ENCODE measurements at regions not wholly inside any gene's neighbourhood (a gene's known extent, or its start where the extent isn't known, plus 50 kb on each side); places are given as distances from the start of the nearest gene placed in this dataset.

DNA sequence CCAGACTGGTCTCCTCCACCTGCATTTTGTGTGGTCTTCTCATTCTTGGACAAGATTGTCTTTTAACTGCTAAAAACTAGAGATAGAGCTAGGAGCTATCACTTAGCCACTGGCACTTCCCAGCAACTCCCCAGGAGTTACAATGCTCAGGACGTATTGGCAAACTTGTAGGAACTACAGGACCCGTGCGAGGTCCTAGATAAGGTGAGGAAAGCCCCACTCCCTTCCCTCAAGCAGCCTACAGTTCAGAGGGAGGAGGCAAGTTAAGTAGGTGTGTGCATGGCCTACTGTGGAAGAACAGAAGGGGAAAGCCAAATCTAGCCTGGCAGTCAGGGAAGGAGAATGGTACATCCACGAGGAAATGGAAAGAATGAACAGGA is 504.7 kb upstream of the PROK2 start:
- Mint-ChIP-seq H3K9me3 (ENCODE audit: insufficient read depth) (no peaks in the 10 kb centered on the region), H3K4me3 (no peak overlapping the region), H3K36me3 (ENCODE audit: low read depth) (no peaks in the 10 kb centered on the region), H3K4me1 (ENCODE audit: low read depth) (peaks cover 11% of the 10 kb centered on the region), H3K27ac (no peak overlapping the region), H3K27me3 (ENCODE audit: low read depth) (peaks cover 8% of the 10 kb centered on the region)
- POLR2A ChIA-PET, result no interaction called here
- DNase-seq (no peak), ATAC-seq (no peak)
- CTCF ChIA-PET, result no interaction called here

DNA sequence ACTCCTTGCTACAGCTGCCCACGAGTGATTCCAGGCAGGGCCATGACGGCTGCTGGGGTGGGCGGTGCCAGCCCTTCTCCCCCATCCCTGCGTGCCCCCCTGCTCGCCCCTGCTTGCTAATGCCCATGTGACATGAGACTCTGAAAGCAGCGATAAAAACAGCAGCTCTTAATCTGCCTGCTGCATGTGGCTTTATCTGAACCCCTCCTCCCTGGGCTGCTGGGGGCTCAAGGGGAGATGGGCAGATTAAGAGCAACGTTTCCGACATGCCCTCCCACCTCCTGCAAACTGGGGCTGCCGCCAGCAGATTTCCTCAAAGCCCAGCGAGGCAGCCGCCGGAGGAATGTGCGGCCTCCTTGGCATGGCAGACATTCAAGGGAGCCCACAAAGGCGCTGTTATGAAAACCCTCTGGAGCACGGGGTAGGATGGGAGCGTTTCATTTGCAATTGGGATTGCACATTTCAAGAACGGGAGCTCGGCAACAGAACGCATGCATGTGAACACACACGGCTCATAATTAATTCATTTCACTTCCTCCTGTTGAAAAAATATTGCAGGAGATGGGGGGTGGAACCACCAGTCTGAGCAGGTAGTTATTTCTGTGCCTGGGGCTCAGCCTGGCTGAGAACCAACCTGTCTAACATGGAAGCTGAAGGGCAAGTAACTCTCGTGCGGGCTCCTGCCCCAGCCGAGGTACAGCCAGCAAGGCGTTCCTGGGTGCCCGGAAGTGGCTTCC is 504.2 kb upstream of the PROK2 start:
- no peak overlapping the region for H3K27ac Mint-ChIP-seq
- ChIA-PET CTCF (interaction anchor here (1.4 kb wide), 1 partner anchor 378 kb away, joined by 4 read pairs; no protein-coding TSS in a partner anchor), POLR2A (no interaction called here)
- peaks cover 8% of the 10 kb centered on the region for H3K27me3 Mint-ChIP-seq (ENCODE audit: low read depth)
- peak; percentile 62 for ATAC-seq
- H3K36me3 Mint-ChIP-seq (ENCODE audit: low read depth), result no peaks in the 10 kb centered on the region
- H3K9me3 Mint-ChIP-seq (ENCODE audit: insufficient read depth), result no peaks in the 10 kb centered on the region
- peaks cover 11% of the 10 kb centered on the region for H3K4me1 Mint-ChIP-seq (ENCODE audit: low read depth)
- H3K4me3 Mint-ChIP-seq, result peak overlapping the region; percentile 56
- no peak for DNase-seq

- Mint-ChIP-seq H3K4me1 (ENCODE audit: low read depth) (peaks cover 11% of the 10 kb centered on the region), H3K9me3 (ENCODE audit: insufficient read depth) (peaks cover 5% of the 10 kb centered on the region), H3K4me3 (no peak overlapping the region), H3K36me3 (ENCODE audit: low read depth) (no peaks in the 10 kb centered on the region), H3K27ac (no peak overlapping the region), H3K27me3 (ENCODE audit: low read depth) (peaks cover 8% of the 10 kb centered on the region)
- ATAC-seq (no peak), DNase-seq (no peak)
- ChIA-PET CTCF (interaction anchor here (1.4 kb wide), 1 partner anchor 379 kb away, joined by 4 read pairs; no protein-coding TSS in a partner anchor), POLR2A (no interaction called here)
These were observed 503.0 kb upstream of the PROK2 start for GRCh38 chr3:72287956-72288355.

DNA sequence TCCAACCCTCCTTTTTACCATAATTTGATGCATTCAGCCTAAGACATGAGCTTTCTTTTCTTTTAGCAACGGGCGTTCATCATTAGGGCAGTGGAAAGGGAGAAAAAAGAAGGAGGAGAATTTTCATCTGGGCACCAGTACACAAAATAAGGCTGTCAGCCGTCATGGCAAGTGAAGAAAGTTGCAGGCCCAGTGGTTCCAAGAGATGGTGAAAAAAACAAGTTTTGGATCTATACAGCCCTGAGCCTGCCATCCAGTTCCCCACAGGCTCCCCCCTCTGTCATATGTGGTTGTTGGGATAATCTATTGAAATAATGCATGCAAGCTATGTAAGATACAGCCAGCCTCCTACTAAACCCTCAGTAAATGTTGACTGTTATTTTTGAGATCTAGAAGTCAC is 500.6 kb upstream of the PROK2 start:
- no peak overlapping the region for H3K27ac Mint-ChIP-seq
- H3K27me3 Mint-ChIP-seq (ENCODE audit: low read depth), result peaks cover 8% of the 10 kb centered on the region
- no peak for ATAC-seq
- peaks cover 11% of the 10 kb centered on the region for H3K4me1 Mint-ChIP-seq (ENCODE audit: low read depth)
- H3K9me3 Mint-ChIP-seq (ENCODE audit: insufficient read depth), result peaks cover 11% of the 10 kb centered on the region
- ChIA-PET POLR2A (no interaction called here), CTCF (no interaction called here)
- no peaks in the 10 kb centered on the region for H3K36me3 Mint-ChIP-seq (ENCODE audit: low read depth)
- H3K4me3 Mint-ChIP-seq, result no peak overlapping the region
- no peak for DNase-seq

- CTCF ChIA-PET, result no interaction called here
These were observed 499.5 kb upstream of the PROK2 start for GRCh38 chr3:72284471-72284870.

GRCh38 chr3:72282918-72283317 is 498.0 kb upstream of the PROK2 start:
- no peak for DNase-seq
- H3K4me3 Mint-ChIP-seq, result no peak overlapping the region
- ATAC-seq, result no peak
- POLR2A ChIA-PET, result interaction anchor here (0.6 kb wide), 1 partner anchor 92 kb away, joined by 3 read pairs; no protein-coding TSS in a partner anchor
- CTCF ChIA-PET, result no interaction called here
- H3K36me3 Mint-ChIP-seq (ENCODE audit: low read depth), result no peaks in the 10 kb centered on the region
- no peaks in the 10 kb centered on the region for H3K4me1 Mint-ChIP-seq (ENCODE audit: low read depth)
- no peak overlapping the region for H3K27ac Mint-ChIP-seq
- peaks cover 5% of the 10 kb centered on the region for H3K27me3 Mint-ChIP-seq (ENCODE audit: low read depth)
- H3K9me3 Mint-ChIP-seq (ENCODE audit: insufficient read depth), result peaks cover 11% of the 10 kb centered on the region

More at GRCh38 chr3:72284471-72284870, 499.5 kb upstream of the PROK2 start:
- H3K4me1 Mint-ChIP-seq (ENCODE audit: low read depth), result peaks cover 8% of the 10 kb centered on the region
- no peak overlapping the region for H3K27ac Mint-ChIP-seq
- POLR2A ChIA-PET, result no interaction called here
- H3K9me3 Mint-ChIP-seq (ENCODE audit: insufficient read depth), result peaks cover 11% of the 10 kb centered on the region
- no peaks in the 10 kb centered on the region for H3K36me3 Mint-ChIP-seq (ENCODE audit: low read depth)
- peaks cover 4% of the 10 kb centered on the region for H3K27me3 Mint-ChIP-seq (ENCODE audit: low read depth)
- no peak overlapping the region for H3K4me3 Mint-ChIP-seq
- no peak for ATAC-seq
- DNase-seq, result no peak

GRCh38 chr3:72281551-72281950 is 496.6 kb upstream of the PROK2 start:
- POLR2A ChIA-PET, result no interaction called here
- DNase-seq (no peak), ATAC-seq (no peak)
- Mint-ChIP-seq H3K36me3 (ENCODE audit: low read depth) (no peaks in the 10 kb centered on the region), H3K27me3 (ENCODE audit: low read depth) (peaks cover 5% of the 10 kb centered on the region), H3K4me1 (ENCODE audit: low read depth) (no peaks in the 10 kb centered on the region), H3K27ac (no peak overlapping the region), H3K4me3 (no peak overlapping the region), H3K9me3 (ENCODE audit: insufficient read depth) (peaks cover 11% of the 10 kb centered on the region)
- CTCF ChIA-PET, result no interaction called here

GRCh38 chr3:72280876-72281275 is 495.9 kb upstream of the PROK2 start:
- ATAC-seq (no peak), DNase-seq (no peak)
- Mint-ChIP-seq H3K27ac (no peak overlapping the region), H3K9me3 (ENCODE audit: insufficient read depth) (peaks cover 11% of the 10 kb centered on the region), H3K36me3 (ENCODE audit: low read depth) (no peaks in the 10 kb centered on the region), H3K4me3 (no peak overlapping the region), H3K4me1 (ENCODE audit: low read depth) (no peaks in the 10 kb centered on the region), H3K27me3 (ENCODE audit: low read depth) (peaks cover 5% of the 10 kb centered on the region)
- ChIA-PET CTCF (no interaction called here), POLR2A (no interaction called here)

DNA sequence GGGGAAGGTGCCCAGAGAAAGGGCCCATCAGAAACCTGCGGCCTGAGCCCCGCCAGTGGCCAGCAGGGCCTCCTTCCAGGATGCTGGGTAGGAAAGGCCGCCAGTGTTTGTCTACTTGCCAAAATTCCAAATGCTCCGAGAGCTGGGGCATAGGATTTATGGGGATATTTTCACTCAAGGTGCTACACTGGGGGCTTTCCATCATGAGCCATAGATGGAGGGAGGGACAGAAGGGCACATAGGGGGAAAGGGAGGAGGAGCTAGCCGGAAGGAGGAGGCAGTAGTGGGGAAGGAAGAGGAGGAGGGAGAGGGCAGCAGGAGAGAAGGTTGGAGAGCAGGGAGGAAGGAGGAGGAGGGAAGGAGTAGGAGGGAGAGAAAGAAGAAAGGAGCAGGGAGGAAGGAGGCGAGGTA is 494.7 kb upstream of the PROK2 start:
- no peak overlapping the region for H3K4me3 Mint-ChIP-seq
- H3K27me3 Mint-ChIP-seq (ENCODE audit: low read depth), result peaks cover 5% of the 10 kb centered on the region
- peaks cover 4% of the 10 kb centered on the region for H3K4me1 Mint-ChIP-seq (ENCODE audit: low read depth)
- no peaks in the 10 kb centered on the region for H3K36me3 Mint-ChIP-seq (ENCODE audit: low read depth)
- CTCF ChIA-PET, result no interaction called here
- H3K9me3 Mint-ChIP-seq (ENCODE audit: insufficient read depth), result peaks cover 11% of the 10 kb centered on the region
- ATAC-seq (no peak), DNase-seq (no peak)
- no peak overlapping the region for H3K27ac Mint-ChIP-seq
- POLR2A ChIA-PET, result no interaction called here

- DNase-seq, result no peak
- Mint-ChIP-seq H3K36me3 (ENCODE audit: low read depth) (no peaks in the 10 kb centered on the region), H3K27me3 (ENCODE audit: low read depth) (peaks cover 5% of the 10 kb centered on the region), H3K27ac (no peak overlapping the region), H3K9me3 (ENCODE audit: insufficient read depth) (peaks cover 11% of the 10 kb centered on the region), H3K4me3 (no peak overlapping the region), H3K4me1 (ENCODE audit: low read depth) (peaks cover 9% of the 10 kb centered on the region)
- ChIA-PET POLR2A (no interaction called here), CTCF (no interaction called here)
- ATAC-seq, result no peak
These were observed 494.2 kb upstream of the PROK2 start for GRCh38 chr3:72279068-72279604.

DNA sequence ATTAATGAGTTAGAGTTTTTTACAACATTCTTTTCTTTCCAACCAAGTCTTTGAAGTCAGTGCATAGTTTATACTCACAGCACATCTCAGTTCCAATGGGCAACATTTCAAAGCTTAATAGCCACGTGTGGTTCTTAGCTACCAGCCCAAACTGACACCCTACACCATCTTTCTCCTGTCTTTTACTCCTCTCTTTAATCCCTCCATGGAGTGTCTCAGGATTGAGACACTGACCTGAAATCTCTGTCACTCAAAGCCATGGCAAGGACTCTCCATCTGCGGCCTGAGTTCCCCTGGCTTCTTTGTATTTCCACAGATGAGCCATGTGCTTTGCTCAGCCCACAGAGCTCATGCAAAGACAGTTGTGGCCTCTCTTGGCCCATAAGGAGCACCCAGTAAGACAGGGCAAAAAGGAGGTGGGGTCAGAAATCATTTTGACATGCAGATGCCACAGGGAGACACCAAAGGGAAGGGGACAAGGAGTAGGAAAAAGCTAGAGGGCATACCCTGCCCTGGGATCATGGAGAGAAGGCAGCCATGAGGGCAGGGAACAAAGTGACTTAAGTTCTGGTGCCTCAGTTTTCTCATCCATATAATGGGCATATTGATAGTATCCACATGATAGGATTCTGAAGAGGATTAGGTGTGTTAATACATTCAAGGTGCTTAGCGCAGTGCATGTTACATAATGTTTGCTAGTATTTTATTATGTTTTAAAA is 493.6 kb upstream of the PROK2 start:
- ChIA-PET POLR2A (no interaction called here), CTCF (no interaction called here)
- H3K36me3 Mint-ChIP-seq (ENCODE audit: low read depth), result no peaks in the 10 kb centered on the region

DNA sequence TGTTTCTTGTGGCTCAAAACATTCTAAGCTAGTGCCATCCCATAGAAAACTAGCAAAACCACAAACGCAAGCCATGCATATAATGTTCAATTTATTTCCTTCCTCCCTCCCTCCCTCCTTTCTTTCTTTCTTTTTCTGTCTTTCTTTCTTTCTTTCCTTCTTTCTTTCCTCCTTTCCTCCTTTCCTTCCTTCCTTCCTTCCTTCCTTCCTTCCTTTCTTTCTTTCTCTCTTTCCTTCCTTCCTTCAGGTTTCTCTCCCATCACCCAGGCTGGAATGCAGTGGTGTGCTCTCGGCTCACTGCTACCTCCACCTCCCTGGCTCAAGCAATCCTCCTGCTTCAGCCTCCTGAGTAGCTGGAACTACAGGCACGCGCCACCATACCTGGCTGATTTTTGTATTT is 492.8 kb upstream of the PROK2 start:
- CTCF ChIA-PET, result no interaction called here
- POLR2A ChIA-PET, result no interaction called here
- H3K27ac Mint-ChIP-seq, result no peak overlapping the region
- no peak for ATAC-seq
- H3K27me3 Mint-ChIP-seq (ENCODE audit: low read depth), result peaks cover 5% of the 10 kb centered on the region
- H3K4me1 Mint-ChIP-seq (ENCODE audit: low read depth), result peaks cover 11% of the 10 kb centered on the region
- peaks cover 4% of the 10 kb centered on the region for H3K9me3 Mint-ChIP-seq (ENCODE audit: insufficient read depth)
- no peak for DNase-seq
- no peaks in the 10 kb centered on the region for H3K36me3 Mint-ChIP-seq (ENCODE audit: low read depth)
- no peak overlapping the region for H3K4me3 Mint-ChIP-seq

More for the DNA sequence above, 493.6 kb upstream of the PROK2 start:
- Mint-ChIP-seq H3K9me3 (ENCODE audit: insufficient read depth) (peaks cover 11% of the 10 kb centered on the region), H3K27me3 (ENCODE audit: low read depth) (peaks cover 5% of the 10 kb centered on the region), H3K4me3 (no peak overlapping the region), H3K27ac (no peak overlapping the region), H3K4me1 (ENCODE audit: low read depth) (peaks cover 11% of the 10 kb centered on the region)
- DNase-seq (no peak), ATAC-seq (no peak)

All from activated CD8-positive, alpha-beta T cell treated with anti-CD3 and anti-CD28 coated beads, Interleukin-2, amount 10 ng/mL, durations not matched to agents 7 days and 5 days (primary cell).